ENCODE measurements at regions not wholly inside any gene's neighbourhood (a gene's known extent, or its start where the extent isn't known, plus 50 kb on each side); places are given as distances from the start of the nearest gene placed in this dataset.

DNA sequence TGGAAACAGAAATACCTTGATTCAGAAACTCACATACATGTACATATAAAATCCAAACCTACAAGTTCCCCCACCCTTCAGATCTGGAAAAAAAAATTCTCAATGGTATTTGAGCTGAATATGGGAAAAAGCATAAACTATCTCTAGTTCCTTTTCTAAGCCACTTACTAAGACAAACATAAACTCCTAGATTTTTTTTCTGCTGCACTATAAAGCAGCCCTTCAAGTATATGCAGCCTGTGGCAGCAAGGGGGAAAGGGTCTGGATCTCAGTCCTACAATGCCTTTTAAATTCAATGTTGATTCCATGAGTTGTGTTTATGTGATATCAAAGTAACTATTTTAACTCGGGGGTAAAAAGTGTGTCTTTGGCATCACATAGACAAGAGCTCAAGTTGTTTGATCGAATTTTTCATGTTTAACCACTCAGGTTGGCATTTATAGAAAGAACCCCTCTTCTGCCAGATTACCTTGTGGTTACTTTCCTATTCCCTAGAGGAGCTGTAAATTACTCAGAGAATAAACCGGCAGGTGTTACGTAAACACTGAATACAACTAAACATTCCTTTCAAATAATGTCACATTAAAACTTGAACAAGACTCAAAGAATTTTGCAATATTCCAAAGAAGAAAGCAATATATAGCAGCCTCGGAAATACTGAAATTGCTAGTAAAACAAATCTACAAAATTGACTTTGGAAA is 91.8 kb upstream of the FER start:
- Histone ChIP-seq H3K4me1 (replicated peaks in 1 of 2) (peaks cover 14 to 17% of the 10 kb centered on the region in 2 donors), H3K4me3 (no peak overlapping the region), H3K9me3 (replicated peaks in 1 of 3) (no peaks in the 10 kb centered on the region), H3K27ac (no peak overlapping the region), H3K36me3 (replicated peaks in 1 of 2) (no peaks in the 10 kb centered on the region), H3K27me3 (no peaks in the 10 kb centered on the region)
- intact Hi-C loops (cut with DNase I): no loop called here
- TF ChIP-seq POLR2A (IDR thresholded peaks at IDR 0.05): no peak
- TF ChIP-seq, protein P1, sequence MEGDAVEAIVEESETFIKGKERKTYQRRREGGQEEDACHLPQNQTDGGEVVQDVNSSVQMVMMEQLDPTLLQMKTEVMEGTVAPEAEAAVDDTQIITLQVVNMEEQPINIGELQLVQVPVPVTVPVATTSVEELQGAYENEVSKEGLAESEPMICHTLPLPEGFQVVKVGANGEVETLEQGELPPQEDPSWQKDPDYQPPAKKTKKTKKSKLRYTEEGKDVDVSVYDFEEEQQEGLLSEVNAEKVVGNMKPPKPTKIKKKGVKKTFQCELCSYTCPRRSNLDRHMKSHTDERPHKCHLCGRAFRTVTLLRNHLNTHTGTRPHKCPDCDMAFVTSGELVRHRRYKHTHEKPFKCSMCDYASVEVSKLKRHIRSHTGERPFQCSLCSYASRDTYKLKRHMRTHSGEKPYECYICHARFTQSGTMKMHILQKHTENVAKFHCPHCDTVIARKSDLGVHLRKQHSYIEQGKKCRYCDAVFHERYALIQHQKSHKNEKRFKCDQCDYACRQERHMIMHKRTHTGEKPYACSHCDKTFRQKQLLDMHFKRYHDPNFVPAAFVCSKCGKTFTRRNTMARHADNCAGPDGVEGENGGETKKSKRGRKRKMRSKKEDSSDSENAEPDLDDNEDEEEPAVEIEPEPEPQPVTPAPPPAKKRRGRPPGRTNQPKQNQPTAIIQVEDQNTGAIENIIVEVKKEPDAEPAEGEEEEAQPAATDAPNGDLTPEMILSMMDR (IDR thresholded peaks at IDR 0.05): no peak
- no peak for DNase-seq
- 51 to 60% (median 56%) methylated on average over 5 of the region's 5 CpGs for WGBS, 4 donors

DNA sequence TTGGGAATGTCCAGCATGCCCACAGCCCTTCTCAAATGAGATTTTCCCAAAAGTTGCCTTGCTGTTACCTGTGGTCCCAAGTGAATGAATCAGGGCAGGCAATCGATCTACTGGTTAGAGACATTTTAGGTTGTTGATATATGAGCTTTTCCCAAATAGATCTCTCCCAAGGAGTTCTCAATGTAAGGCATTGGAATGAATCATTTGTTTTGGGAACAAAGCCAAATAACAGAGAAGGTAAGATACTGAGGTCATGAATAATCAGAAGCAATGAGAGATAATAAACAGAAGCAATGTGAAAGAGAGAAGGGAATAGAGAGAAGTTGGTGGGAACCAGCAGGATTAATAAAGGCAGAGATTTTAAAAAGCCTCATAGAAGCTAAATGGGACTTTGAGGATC is 93.6 kb upstream of the FER start:
- no peak for TF ChIP-seq POLR2A (IDR thresholded peaks at IDR 0.05)
- TF ChIP-seq, protein P1 (IDR thresholded peaks at IDR 0.05): no peak
- 18 to 43% (median 40%) methylated on average over 1 of the region's 1 CpG for WGBS, 4 donors
- DNase-seq: no peak
- no peaks in the 10 kb centered on the region for H3K27me3 ChIP-seq
- H3K4me1 ChIP-seq (replicated peaks in 1 of 2): peaks cover 14 to 16% of the 10 kb centered on the region in 2 donors
- H3K36me3 ChIP-seq (replicated peaks in 1 of 2): no peaks in the 10 kb centered on the region
- no peak overlapping the region for H3K27ac ChIP-seq
- intact Hi-C loops (cut with DNase I): no loop called here
- H3K4me3 ChIP-seq: no peak overlapping the region
- no peaks in the 10 kb centered on the region for H3K9me3 ChIP-seq (replicated peaks in 1 of 3)

DNA sequence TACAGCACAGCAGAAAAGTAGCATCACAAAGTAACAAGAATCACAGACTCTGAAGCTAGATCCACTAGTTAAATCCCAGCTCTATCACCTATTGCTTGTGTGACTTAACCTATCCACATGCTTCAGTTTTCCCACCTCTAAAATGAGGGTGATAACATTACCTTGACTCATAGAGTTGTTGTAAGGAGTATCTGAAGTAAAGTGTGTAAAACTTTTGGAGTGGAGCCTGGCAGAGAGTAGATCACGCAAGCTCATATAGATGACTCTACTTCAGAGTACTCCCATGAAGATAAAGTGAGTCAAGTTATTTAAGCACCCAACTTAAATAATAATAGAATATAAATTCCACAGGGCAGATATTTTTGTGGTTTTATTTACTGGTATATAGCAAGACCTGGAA is 94.5 kb upstream of the FER start:
- 93 to 100% (median 99%) methylated on average over 1 of the region's 1 CpG for WGBS, 4 donors

DNA sequence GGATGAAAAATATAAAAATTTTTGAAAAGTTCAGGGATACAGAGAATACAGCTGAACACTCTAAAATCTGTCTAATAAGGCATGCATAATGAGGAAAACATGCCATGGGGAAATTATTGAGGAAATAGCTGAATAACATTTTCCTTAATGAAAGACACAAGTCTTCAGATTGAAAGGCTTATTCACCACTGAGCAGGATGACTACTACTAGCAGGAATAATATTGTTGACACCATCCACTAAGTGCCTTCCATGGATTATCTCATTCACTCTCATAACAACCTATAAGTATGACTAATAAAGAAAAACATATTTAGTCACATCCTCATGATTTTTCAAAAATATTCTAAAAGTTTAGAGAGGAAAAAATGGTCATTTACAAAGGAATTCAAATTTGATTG is 96.7 kb upstream of the FER start:
- Histone ChIP-seq H3K27me3 (no peaks in the 10 kb centered on the region), H3K4me1 (replicated peaks in 1 of 2) (peaks cover 0 to 2% of the 10 kb centered on the region in 2 donors), H3K27ac (no peak overlapping the region), H3K4me3 (no peak overlapping the region), H3K36me3 (replicated peaks in 1 of 2) (no peaks in the 10 kb centered on the region), H3K9me3 (replicated peaks in 1 of 3) (no peaks in the 10 kb centered on the region)
- intact Hi-C loops (cut with DNase I): no loop called here
- no peak for DNase-seq
- TF ChIP-seq POLR2A (IDR thresholded peaks at IDR 0.05): no peak
- TF ChIP-seq, protein P1 (IDR thresholded peaks at IDR 0.05): no peak

More for the DNA sequence above, 94.5 kb upstream of the FER start:
- Histone ChIP-seq H3K9me3 (replicated peaks in 1 of 3) (no peaks in the 10 kb centered on the region), H3K27ac (no peak overlapping the region), H3K36me3 (replicated peaks in 1 of 2) (no peaks in the 10 kb centered on the region), H3K27me3 (no peaks in the 10 kb centered on the region), H3K4me3 (no peak overlapping the region), H3K4me1 (replicated peaks in 1 of 2) (peaks cover 14 to 16% of the 10 kb centered on the region in 2 donors)
- DNase-seq: no peak
- intact Hi-C loops (cut with DNase I): no loop called here
- no peak for TF ChIP-seq POLR2A (IDR thresholded peaks at IDR 0.05)
- TF ChIP-seq, protein P1 (IDR thresholded peaks at IDR 0.05): no peak
